ENCODE measurements at regions not wholly inside any gene's neighbourhood (a gene's known extent, or its start where the extent isn't known, plus 50 kb on each side); places are given as distances from the start of the nearest gene placed in this dataset.

GRCh38 chr5:6188976-6189375 is 189.4 kb downstream of the MED10 start:
- no peak for TF ChIP-seq POLR2AphosphoS5 (IDR thresholded peaks at IDR 0.05)
- TF ChIP-seq CTCF (IDR thresholded peaks at IDR 0.05) = no peak
